Stomach (tissue), 4 donors: ENCODE measurements at regions not wholly inside any gene's neighbourhood (a gene's known extent, or its start where the extent isn't known, plus 50 kb on each side); places are given as distances from the start of the nearest gene placed in this dataset.

Experiments used
- POLR2A ChIP-seq, 4 donors: fragments of 450-650 bp; IDR thresholded peaks; one replicate each; pipeline ENCODE4 v1.6.1; 2016; ENCODE audit warnings: antibody characterized with exemption in 4 of 4, control low read depth in 2 of 4, mild to moderate bottlenecking in 1 of 4, moderate library complexity in 1 of 4
- TF ChIP-seq, protein P1 (sequence below), 7 experiments: fragments of 450-650 bp in 4 of 7; fragments of 200-600 bp in 3 of 7; sonication (generic) in 3 of 7; IDR thresholded peaks; one replicate each; pipeline ENCODE4 v1.5.1; 2016 to 2019; ENCODE audit warnings: antibody characterized with exemption in 7 of 7, control low read depth in 2 of 7, mild to moderate bottlenecking in 1 of 7

DNA sequence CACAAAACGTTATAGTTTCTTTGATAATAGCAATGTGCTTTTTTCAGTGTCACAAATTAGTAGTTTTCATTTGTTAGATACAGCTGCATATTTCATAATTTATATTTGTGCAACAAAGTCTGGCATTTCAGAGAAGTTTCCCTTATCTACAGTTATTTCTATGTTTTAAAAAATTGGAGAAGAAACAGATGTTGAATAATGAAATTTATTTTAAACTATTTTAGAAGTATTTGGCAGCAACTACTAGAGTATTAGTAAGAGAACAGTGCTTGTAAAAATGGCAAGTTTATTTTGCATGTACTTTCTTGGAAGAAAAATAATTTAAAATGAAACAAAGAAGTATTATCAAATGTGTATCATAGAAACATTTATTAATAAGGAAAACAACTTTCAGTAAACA is 68.6 kb upstream of the COL5A2 start:
- TF ChIP-seq, protein P1, sequence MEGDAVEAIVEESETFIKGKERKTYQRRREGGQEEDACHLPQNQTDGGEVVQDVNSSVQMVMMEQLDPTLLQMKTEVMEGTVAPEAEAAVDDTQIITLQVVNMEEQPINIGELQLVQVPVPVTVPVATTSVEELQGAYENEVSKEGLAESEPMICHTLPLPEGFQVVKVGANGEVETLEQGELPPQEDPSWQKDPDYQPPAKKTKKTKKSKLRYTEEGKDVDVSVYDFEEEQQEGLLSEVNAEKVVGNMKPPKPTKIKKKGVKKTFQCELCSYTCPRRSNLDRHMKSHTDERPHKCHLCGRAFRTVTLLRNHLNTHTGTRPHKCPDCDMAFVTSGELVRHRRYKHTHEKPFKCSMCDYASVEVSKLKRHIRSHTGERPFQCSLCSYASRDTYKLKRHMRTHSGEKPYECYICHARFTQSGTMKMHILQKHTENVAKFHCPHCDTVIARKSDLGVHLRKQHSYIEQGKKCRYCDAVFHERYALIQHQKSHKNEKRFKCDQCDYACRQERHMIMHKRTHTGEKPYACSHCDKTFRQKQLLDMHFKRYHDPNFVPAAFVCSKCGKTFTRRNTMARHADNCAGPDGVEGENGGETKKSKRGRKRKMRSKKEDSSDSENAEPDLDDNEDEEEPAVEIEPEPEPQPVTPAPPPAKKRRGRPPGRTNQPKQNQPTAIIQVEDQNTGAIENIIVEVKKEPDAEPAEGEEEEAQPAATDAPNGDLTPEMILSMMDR (IDR thresholded peaks at IDR 0.05) = no peak
- no peak for TF ChIP-seq POLR2A (IDR thresholded peaks at IDR 0.05)
